ENCODE measurements at regions not wholly inside any gene's neighbourhood (a gene's known extent, or its start where the extent isn't known, plus 50 kb on each side); places are given as distances from the start of the nearest gene placed in this dataset.
"Not testable (repeated sequence)": the region's sequence is repeated elsewhere in the genome, so short reads cannot be mapped to it uniquely, and the experiment has no call there.

GRCh38 chr2:80987466-80987865 lies 682.9 kb upstream of the LRRTM1 start:
- no peak for FAIRE-seq
- DNase-seq (ENCODE audit: low spot score in 2 of 2) = no peak

- FAIRE-seq (no peak), DNase-seq (ENCODE audit: low spot score in 2 of 2) (no peak)
Measured at GRCh38 chr2:80969900-80970299, 665.3 kb upstream of the LRRTM1 start.

- DNase-seq (ENCODE audit: low spot score in 2 of 2) (no peak), FAIRE-seq (no peak)
Measured at GRCh38 chr2:80968450-80968849, 663.9 kb upstream of the LRRTM1 start.

- no peak for FAIRE-seq
- DNase-seq (ENCODE audit: low spot score in 2 of 2) = no peak
Measured at GRCh38 chr2:80947601-80948130, 643.1 kb upstream of the LRRTM1 start.

- DNase-seq (ENCODE audit: low spot score in 2 of 2) = no peak
- no peak for FAIRE-seq
Measured at GRCh38 chr2:80943487-80943886, 638.9 kb upstream of the LRRTM1 start.

- DNase-seq (ENCODE audit: low spot score in 2 of 2) (no peak), FAIRE-seq (no peak)
Measured at GRCh38 chr2:80942766-80943165, 638.2 kb upstream of the LRRTM1 start.

GRCh38 chr2:80938463-80938862 lies 633.9 kb upstream of the LRRTM1 start:
- no peak for DNase-seq (ENCODE audit: low spot score in 2 of 2)
- FAIRE-seq = no peak

GRCh38 chr2:80931820-80932219 lies 627.3 kb upstream of the LRRTM1 start:
- DNase-seq (ENCODE audit: low spot score in 2 of 2) = not testable (repeated sequence)

GRCh38 chr2:80930777-80931176 lies 626.2 kb upstream of the LRRTM1 start:
- no peak for DNase-seq (ENCODE audit: low spot score in 2 of 2)
- no peak for FAIRE-seq

More at GRCh38 chr2:80931820-80932219, 627.3 kb upstream of the LRRTM1 start:
- peak; percentile 100 for FAIRE-seq

- DNase-seq (ENCODE audit: low spot score in 2 of 2) (no peak), FAIRE-seq (no peak)
Measured at GRCh38 chr2:80926168-80926567, 621.6 kb upstream of the LRRTM1 start.

GRCh38 chr2:80896576-80896975 lies 592.0 kb upstream of the LRRTM1 start:
- DNase-seq (ENCODE audit: low spot score in 2 of 2) (no peak), FAIRE-seq (no peak)

- FAIRE-seq (no peak), DNase-seq (ENCODE audit: low spot score in 2 of 2) (no peak)
Measured at GRCh38 chr2:80894486-80894885, 589.9 kb upstream of the LRRTM1 start.

GRCh38 chr2:80893711-80894110 lies 589.2 kb upstream of the LRRTM1 start:
- DNase-seq (ENCODE audit: low spot score in 2 of 2) (no peak), FAIRE-seq (no peak)

- DNase-seq (ENCODE audit: low spot score in 2 of 2) (no peak), FAIRE-seq (no peak)
Measured at GRCh38 chr2:80889009-80889408, 584.5 kb upstream of the LRRTM1 start.

GRCh38 chr2:80887841-80888378 lies 583.4 kb upstream of the LRRTM1 start:
- FAIRE-seq (no peak), DNase-seq (ENCODE audit: low spot score in 2 of 2) (no peak)

- DNase-seq (ENCODE audit: low spot score in 2 of 2) (no peak), FAIRE-seq (no peak)
Measured at GRCh38 chr2:80874374-80874773, 569.8 kb upstream of the LRRTM1 start.

- FAIRE-seq = no peak
- no peak for DNase-seq (ENCODE audit: low spot score in 2 of 2)
Measured at GRCh38 chr2:80869858-80870438, 565.4 kb upstream of the LRRTM1 start.

GRCh38 chr2:80863147-80863714 lies 558.7 kb upstream of the LRRTM1 start:
- DNase-seq (ENCODE audit: low spot score in 2 of 2) (no peak), FAIRE-seq (no peak)

GRCh38 chr2:80858965-80859364 lies 554.4 kb upstream of the LRRTM1 start:
- FAIRE-seq (no peak), DNase-seq (ENCODE audit: low spot score in 2 of 2) (no peak)

GRCh38 chr2:80856227-80856626 lies 551.7 kb upstream of the LRRTM1 start:
- DNase-seq (ENCODE audit: low spot score in 2 of 2) (no peak), FAIRE-seq (peak; percentile 97)

- no peak for DNase-seq (ENCODE audit: low spot score in 2 of 2)
- no peak for FAIRE-seq
Measured at GRCh38 chr2:80854831-80855230, 550.3 kb upstream of the LRRTM1 start.

- DNase-seq (ENCODE audit: low spot score in 2 of 2) (no peak), FAIRE-seq (no peak)
Measured at GRCh38 chr2:80852808-80853139, 548.2 kb upstream of the LRRTM1 start.

Measured in frontal cortex (tissue), 3 donors.